ENCODE measurements at regions not wholly inside any gene's neighbourhood (a gene's known extent, or its start where the extent isn't known, plus 50 kb on each side); places are given as distances from the start of the nearest gene placed in this dataset.

DNA sequence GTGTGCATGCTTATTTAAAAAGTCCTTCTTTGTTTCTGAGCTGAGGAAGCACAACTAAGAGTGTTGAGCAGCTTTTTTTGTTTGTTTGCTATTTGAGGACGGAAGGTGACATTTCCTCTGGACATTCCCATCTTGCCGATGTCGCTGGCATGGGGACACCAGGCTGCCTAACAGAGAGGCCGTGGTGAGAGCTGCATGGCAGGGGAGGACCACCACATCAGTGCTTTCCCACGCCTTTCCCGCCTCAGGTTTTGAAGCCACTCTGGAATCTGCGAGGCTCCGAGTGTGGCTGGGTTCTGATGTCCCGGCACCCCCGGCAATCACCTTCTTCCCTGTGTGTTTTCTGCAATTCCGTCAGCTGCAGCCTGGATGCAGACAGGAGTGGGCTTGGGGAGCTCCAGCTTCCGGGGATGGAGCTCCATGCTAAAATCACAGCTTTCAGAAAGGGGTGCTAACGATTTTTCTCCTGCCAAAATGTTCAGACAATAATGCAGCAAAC lies 259.8 kb upstream of the IRX4 start:
- Histone ChIP-seq H3K9me3 (peaks cover 12% of the 10 kb centered on the region), H3K27ac (no peak overlapping the region), H3K36me3 (no peaks in the 10 kb centered on the region), H3K4me3 (no peak overlapping the region), H3K27me3 (peaks cover 17% of the 10 kb centered on the region), H3K4me1 (no peaks in the 10 kb centered on the region)
- DNase-seq (ENCODE audit: low spot score in 2 of 2) = peak in 1 of 2 donors; percentile 33
- no peak for TF ChIP-seq POLR2A (IDR thresholded peaks at IDR 0.05)
- TF ChIP-seq, protein P1, sequence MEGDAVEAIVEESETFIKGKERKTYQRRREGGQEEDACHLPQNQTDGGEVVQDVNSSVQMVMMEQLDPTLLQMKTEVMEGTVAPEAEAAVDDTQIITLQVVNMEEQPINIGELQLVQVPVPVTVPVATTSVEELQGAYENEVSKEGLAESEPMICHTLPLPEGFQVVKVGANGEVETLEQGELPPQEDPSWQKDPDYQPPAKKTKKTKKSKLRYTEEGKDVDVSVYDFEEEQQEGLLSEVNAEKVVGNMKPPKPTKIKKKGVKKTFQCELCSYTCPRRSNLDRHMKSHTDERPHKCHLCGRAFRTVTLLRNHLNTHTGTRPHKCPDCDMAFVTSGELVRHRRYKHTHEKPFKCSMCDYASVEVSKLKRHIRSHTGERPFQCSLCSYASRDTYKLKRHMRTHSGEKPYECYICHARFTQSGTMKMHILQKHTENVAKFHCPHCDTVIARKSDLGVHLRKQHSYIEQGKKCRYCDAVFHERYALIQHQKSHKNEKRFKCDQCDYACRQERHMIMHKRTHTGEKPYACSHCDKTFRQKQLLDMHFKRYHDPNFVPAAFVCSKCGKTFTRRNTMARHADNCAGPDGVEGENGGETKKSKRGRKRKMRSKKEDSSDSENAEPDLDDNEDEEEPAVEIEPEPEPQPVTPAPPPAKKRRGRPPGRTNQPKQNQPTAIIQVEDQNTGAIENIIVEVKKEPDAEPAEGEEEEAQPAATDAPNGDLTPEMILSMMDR (IDR thresholded peaks at IDR 0.05) = no peak
- no peak for TF ChIP-seq POLR2AphosphoS5 (IDR thresholded peaks at IDR 0.05)
- TF ChIP-seq EP300 (IDR thresholded peaks at IDR 0.05) = no peak
- 58% methylated on average over 13 of the region's 13 CpGs for WGBS

DNA sequence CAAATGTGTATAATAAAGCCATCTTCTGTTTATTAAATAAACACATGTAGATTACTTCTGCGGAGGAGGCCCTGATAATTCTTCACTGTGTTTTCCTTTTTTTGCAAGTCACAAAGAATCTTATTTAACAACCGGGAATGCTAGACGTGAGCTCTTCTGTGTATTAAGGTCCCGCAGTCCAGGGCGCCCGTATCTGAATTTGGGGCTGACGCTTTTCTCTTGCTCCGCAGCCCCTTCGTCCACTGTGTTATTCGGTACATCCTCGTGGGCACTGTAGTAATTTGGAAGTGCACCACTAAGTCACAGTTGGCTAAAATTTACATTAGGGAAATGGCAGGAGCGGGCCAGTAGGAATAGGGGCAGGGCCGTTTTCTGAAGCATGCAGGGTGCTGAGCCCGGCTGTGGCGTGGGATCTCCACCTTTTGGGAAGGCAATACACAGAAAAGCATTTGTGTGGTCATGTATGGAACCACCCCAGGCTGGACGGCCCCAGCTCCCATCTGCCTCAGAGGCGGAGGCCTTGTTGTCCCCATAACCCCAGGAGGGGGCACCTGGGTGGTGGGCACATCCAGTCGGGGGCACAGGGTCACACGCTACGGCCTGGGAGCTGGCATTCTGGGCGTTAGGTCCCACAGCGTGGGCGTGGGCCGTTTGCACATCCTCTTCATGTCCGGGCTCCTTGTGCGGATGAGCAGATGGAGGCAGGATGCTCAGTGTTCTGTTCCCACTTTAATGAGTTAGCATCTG lies 258.7 kb upstream of the IRX4 start:
- DNase-seq (ENCODE audit: low spot score in 2 of 2) = peak in 1 of 2 donors; percentile 38
- H3K4me1 ChIP-seq = no peaks in the 10 kb centered on the region
- no peak overlapping the region for H3K4me3 ChIP-seq
- no peak overlapping the region for H3K27ac ChIP-seq
- H3K9me3 ChIP-seq = peaks cover 12% of the 10 kb centered on the region
- H3K36me3 ChIP-seq = no peaks in the 10 kb centered on the region
- peaks cover 17% of the 10 kb centered on the region for H3K27me3 ChIP-seq
- WGBS = 86% methylated on average over 25 of the region's 26 CpGs
- no peak for TF ChIP-seq POLR2A (IDR thresholded peaks at IDR 0.05)
- TF ChIP-seq POLR2AphosphoS5 (IDR thresholded peaks at IDR 0.05) = no peak
- TF ChIP-seq, protein P1 (IDR thresholded peaks at IDR 0.05) = no peak
- TF ChIP-seq EP300 (IDR thresholded peaks at IDR 0.05) = no peak

GRCh38 chr5:2140501-2141175 lies 257.9 kb upstream of the IRX4 start:
- no peaks in the 10 kb centered on the region for H3K36me3 ChIP-seq
- H3K9me3 ChIP-seq = peaks cover 12% of the 10 kb centered on the region
- TF ChIP-seq, protein P1 (IDR thresholded peaks at IDR 0.05) = no peak
- no peak for TF ChIP-seq POLR2AphosphoS5 (IDR thresholded peaks at IDR 0.05)
- no peak for TF ChIP-seq POLR2A (IDR thresholded peaks at IDR 0.05)
- TF ChIP-seq EP300 (IDR thresholded peaks at IDR 0.05) = no peak
- peak in 1 of 2 donors; percentile 24 for DNase-seq (ENCODE audit: low spot score in 2 of 2)
- WGBS = 81% methylated on average over 25 of the region's 25 CpGs
- no peak overlapping the region for H3K27ac ChIP-seq
- H3K27me3 ChIP-seq = peaks cover 17% of the 10 kb centered on the region
- no peak overlapping the region for H3K4me3 ChIP-seq
- H3K4me1 ChIP-seq = no peaks in the 10 kb centered on the region

DNA sequence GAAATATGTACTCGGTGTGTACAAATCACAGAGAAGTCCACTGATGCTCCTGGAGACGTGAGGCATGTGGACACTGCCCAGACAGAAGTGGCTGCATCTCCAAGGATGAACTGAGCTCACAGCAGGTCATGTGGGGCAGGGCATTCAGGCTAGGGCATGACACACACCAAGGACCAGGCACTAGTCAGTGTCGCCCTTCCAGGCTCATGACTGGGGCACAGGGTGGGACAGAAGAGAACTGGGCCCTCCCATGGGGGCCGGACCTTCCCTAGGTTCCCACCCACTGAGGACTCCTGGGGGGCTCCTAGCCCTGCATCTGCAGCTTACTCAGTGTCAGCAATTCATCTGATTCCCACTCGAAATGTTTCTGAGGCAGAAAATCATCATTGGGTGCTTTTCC lies 256.8 kb upstream of the IRX4 start:
- no peaks in the 10 kb centered on the region for H3K36me3 ChIP-seq
- H3K27me3 ChIP-seq = peaks cover 13% of the 10 kb centered on the region
- no peaks in the 10 kb centered on the region for H3K4me1 ChIP-seq
- H3K27ac ChIP-seq = no peak overlapping the region
- WGBS = 73% methylated on average over 4 of the region's 5 CpGs
- H3K4me3 ChIP-seq = no peak overlapping the region
- peaks cover 5% of the 10 kb centered on the region for H3K9me3 ChIP-seq
- peak in 1 of 2 donors; percentile 22 for DNase-seq (ENCODE audit: low spot score in 2 of 2)
- TF ChIP-seq POLR2AphosphoS5 (IDR thresholded peaks at IDR 0.05) (no peak), EP300 (IDR thresholded peaks at IDR 0.05) (no peak), POLR2A (IDR thresholded peaks at IDR 0.05) (no peak)
- TF ChIP-seq, protein P1 (IDR thresholded peaks at IDR 0.05) = no peak

DNA sequence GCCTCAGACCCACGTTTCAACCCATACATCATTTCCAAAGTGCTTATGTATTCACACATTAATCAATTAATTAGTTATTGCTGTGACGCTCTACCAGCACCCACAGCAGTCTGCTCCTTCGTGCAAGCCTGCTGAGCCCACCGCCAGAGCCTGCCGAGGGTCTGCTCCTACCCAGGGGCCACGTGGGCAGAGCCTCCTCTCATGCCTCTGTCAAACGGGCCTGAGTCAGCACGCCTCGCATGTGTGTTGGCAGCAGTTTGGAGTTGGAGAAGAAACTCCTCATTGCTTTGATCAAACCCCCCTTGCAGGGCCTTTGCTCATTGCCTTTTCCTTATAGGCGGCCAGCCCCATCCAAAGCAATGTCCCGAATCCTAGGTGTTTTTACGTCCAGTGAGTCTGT lies 256.2 kb upstream of the IRX4 start:
- peak in 1 of 2 donors; percentile 20 for DNase-seq (ENCODE audit: low spot score in 2 of 2)
- WGBS = 81% methylated on average over 12 of the region's 12 CpGs
- no peaks in the 10 kb centered on the region for H3K4me1 ChIP-seq
- peaks cover 7% of the 10 kb centered on the region for H3K27me3 ChIP-seq
- no peaks in the 10 kb centered on the region for H3K36me3 ChIP-seq
- H3K4me3 ChIP-seq = no peak overlapping the region
- H3K9me3 ChIP-seq = no peaks in the 10 kb centered on the region
- H3K27ac ChIP-seq = no peak overlapping the region
- TF ChIP-seq POLR2A (IDR thresholded peaks at IDR 0.05) = no peak
- TF ChIP-seq EP300 (IDR thresholded peaks at IDR 0.05) = no peak
- TF ChIP-seq, protein P1 (IDR thresholded peaks at IDR 0.05) = no peak
- TF ChIP-seq POLR2AphosphoS5 (IDR thresholded peaks at IDR 0.05) = no peak

Measured in suprapubic skin (tissue), 4 donors.